Activated CD8-positive, alpha-beta memory T cell treated with anti-CD3 and anti-CD28 coated beads, Interleukin-2, amount 50 U/mL, for 4 hours (primary cell): ENCODE measurements at regions not wholly inside any gene's neighbourhood (a gene's known extent, or its start where the extent isn't known, plus 50 kb on each side); places are given as distances from the start of the nearest gene placed in this dataset.

Experiments
- DNase-seq: peaks from one replicate; pipeline ENCODE4 v3.0.0-alpha.2; 2020

DNA sequence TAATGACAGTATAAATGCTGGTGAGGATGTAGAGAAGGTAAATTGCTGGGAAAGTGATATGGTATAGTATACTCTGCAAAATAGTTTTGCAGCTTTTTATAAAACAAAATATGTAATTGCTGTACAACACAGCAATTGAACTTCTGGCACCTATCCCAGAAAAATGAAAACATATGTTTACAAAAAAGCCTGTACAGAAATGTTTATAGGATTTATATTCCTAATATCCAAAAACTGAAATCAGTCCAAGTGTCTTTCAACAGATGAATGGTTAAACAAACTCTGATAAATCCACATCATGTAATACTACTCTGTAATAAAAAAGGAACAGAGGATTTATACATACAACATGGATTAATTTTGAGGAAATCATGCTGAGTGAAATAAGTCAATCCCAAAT, 198.4 kb upstream of the ACTRT1 start:
- no peak for DNase-seq

- no peak for DNase-seq
Observed at GRCh38 chrX:128216364-128216763, 164.2 kb upstream of the ACTRT1 start.

GRCh38 chrX:128165884-128166408, 113.7 kb upstream of the ACTRT1 start:
- no peak for DNase-seq

- DNase-seq, result no peak
Observed at GRCh38 chrX:128156204-128156603, 104.0 kb upstream of the ACTRT1 start.

- DNase-seq, result no peak
Observed at GRCh38 chrX:128142745-128143144, 90.5 kb upstream of the ACTRT1 start.

GRCh38 chrX:128106630-128107029, 54.4 kb upstream of the ACTRT1 start:
- no peak for DNase-seq

DNA sequence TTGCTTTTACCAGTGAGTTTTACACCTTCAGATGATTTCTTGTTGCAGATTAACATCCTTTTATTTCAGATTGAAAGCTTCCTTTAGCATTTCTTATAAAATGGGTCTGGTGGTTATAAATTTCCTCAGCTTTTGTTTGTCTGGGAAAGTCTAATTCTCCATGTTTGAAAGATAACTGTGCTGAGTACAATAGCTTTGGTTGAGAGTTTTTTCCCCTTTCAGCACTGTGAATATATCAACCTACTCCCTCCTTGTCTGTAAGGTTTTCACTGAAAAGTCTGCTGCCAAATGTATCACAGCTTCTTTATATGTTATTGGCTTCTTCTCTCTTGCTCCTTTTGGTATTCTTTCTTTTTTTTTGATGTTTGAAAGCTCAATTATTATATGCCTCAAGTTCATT, 53.5 kb upstream of the ACTRT1 start:
- no peak for DNase-seq
